ENCODE measurements at regions not wholly inside any gene's neighbourhood (a gene's known extent, or its start where the extent isn't known, plus 50 kb on each side); places are given as distances from the start of the nearest gene placed in this dataset.

DNA sequence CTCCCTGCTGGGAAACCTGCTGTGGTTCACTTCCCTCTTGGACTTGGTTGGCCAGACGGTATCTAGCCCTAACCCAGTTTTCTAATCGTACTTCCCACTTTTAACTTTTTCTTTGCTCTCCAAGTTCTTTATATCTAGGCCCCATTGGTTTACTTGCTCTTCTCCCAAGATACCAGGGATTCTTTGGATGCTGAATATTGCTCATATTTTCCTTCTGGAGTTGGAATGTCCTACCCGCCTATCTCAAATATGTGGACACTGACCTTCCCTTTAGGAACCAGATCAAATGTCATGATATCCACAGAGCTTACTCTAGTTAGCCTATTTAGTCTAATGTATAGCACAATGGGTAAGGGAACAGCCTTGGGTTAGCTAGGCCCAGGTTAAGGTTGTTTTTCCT is 228.6 kb downstream of the DACT1 start:
- TF ChIP-seq CTCF (IDR thresholded peaks at IDR 0.05 in 8 of 11, conservative IDR thresholded peaks at IDR 0.05 in 3 of 11) (no peak), POLR2A (IDR thresholded peaks at IDR 0.05) (no peak), POLR2AphosphoS5 (IDR thresholded peaks at IDR 0.05) (no peak)
